ENCODE measurements at regions not wholly inside any gene's neighbourhood (a gene's known extent, or its start where the extent isn't known, plus 50 kb on each side); places are given as distances from the start of the nearest gene placed in this dataset.

DNA sequence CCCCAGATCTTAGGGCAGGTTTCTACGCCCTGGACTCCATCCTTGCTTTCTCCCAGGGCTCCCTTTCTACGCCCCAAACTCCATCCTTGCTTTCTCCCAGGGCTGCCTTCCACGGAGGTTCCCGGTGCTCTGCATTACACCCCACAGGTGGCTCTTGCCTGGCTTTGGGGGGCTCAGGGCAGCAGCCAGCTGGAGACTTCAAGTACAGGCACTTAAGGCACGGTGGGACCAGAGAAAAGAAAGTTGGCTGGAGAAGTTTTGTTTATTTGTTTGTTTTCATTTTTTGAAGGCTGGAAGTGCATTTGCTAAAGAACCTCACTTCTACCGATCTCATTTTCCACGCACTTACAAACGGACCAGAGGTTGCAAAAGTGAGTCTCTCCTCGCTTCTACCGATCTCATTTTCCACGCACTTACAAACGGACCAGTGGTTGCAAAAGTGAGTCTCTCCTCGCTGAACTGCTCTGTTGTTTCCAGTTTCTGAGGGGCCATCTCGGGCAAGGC is 103.8 kb upstream of the MED13L start:
- no peak for DNase-seq (ENCODE audit: low read depth in 3 of 3, low spot score in 2 of 3)

DNA sequence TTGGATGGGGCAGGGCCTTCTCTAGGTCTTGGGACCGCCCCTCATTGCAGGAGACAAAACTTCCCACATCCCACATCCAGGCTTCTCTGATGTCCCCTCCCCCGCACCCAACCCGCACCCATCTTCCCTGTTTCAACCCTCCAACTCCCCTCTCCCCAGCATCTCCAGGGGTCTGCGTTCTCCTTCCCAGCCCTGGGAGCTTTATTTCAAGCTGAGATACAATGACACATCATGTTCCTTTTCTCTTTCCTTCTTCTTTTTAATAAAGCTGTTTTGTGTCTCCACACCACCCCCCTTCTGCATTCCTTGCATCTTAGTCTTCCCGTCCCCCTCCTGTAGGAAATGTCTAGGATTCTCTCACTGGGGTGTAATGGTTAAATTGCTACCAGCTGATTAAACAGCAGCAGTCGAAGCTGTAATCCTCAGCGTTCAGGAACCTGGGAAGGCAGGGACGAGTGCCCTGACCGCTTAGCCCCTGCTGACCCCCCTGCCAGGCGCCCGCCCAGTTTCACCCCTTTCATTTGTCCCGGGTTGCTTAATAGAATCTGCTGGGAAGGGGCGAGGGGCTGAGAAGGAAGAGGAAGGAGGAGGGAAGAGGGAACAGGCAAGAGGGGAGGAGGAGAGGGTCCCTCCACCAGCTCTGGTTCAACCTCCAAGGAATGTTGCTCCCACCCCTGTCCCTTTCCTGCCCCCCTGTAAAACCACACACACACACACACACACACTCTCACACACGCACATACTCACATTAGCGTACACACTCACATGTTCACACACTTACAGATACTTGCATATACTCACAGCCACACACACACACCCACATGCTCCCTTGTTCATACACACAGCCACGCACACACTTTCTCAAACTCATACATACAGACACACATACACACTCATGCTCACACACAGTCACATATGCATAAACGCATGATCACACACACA is 104.5 kb upstream of the MED13L start:
- DNase-seq (ENCODE audit: low read depth in 3 of 3, low spot score in 2 of 3): peak in 1 of 3 donors; percentile 49

- DNase-seq (ENCODE audit: low read depth in 3 of 3, low spot score in 2 of 3): no peak
These were observed 105.4 kb upstream of the MED13L start for GRCh38 chr12:116382686-116383530.

DNA sequence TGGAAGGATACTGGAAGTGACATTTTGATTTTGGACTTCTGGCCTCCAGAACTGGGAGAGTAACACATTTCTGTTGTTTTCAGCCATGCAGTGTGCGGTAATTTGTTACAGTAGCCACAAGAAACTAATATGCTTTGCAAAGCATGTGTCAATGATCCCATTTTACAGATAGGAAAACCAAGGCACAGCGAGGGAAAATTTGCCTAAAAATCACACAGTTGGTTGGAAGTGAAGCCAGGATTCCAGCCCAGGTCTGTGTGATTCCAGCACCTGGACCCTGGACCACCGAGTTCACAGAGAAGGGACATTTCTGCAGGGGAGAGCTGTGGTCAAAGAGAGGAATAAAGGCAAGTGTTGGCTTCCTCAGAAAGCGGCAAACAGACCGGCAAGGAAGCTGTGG is 106.7 kb upstream of the MED13L start:
- DNase-seq (ENCODE audit: low read depth in 3 of 3, low spot score in 2 of 3): no peak

GRCh38 chr12:116384691-116385485 is 107.4 kb upstream of the MED13L start:
- DNase-seq (ENCODE audit: low read depth in 3 of 3, low spot score in 2 of 3): no peak

- DNase-seq (ENCODE audit: low read depth in 3 of 3, low spot score in 2 of 3): no peak
These were observed 108.2 kb upstream of the MED13L start for GRCh38 chr12:116385486-116386217.

DNA sequence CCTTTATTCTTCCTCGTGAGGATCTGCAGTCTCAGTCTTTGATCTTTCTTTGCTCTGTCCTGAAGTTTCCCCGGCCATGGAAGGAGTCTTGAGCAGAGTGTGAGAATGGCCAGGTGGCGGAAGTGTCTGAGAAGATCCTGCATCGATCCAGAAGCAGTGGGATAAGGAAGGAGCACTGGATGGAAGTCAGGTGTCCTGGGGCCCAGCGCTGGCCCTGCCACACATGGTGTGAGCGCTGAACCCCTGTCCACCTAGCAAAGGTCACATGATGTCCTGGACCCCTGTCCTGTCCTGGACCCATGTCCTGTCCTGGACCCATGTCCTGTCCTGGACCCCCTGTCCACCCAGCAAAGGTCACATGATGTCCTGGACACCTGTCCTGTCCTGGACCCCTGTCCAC is 111.8 kb upstream of the MED13L start:
- no peak for DNase-seq (ENCODE audit: low read depth in 3 of 3, low spot score in 2 of 3)

- no peak for DNase-seq (ENCODE audit: low read depth in 3 of 3, low spot score in 2 of 3)
These were observed 112.5 kb upstream of the MED13L start for GRCh38 chr12:116389990-116390389.

- no peak for DNase-seq (ENCODE audit: low read depth in 3 of 3, low spot score in 2 of 3)
These were observed 113.2 kb upstream of the MED13L start for GRCh38 chr12:116390401-116391335.

DNA sequence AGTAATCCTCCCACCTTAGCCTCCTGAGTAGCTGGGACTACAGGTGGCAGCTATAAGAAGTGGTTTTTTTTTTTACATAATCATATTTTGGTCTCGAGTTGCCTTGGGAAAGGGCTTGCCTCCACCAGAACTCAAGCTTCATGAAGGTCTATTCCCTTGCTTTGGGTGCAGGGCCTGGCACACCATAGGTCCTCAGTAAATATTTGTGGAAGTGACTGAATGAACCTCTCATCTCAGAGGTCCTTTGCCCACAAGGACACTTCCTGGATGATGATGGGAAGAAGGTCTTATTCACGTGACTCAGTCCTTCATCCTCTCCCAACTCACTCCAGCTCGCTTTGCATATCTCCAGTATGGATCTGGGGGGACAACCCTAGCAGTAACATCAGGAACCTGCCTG is 114.0 kb upstream of the MED13L start:
- DNase-seq (ENCODE audit: low read depth in 3 of 3, low spot score in 2 of 3): no peak

DNA sequence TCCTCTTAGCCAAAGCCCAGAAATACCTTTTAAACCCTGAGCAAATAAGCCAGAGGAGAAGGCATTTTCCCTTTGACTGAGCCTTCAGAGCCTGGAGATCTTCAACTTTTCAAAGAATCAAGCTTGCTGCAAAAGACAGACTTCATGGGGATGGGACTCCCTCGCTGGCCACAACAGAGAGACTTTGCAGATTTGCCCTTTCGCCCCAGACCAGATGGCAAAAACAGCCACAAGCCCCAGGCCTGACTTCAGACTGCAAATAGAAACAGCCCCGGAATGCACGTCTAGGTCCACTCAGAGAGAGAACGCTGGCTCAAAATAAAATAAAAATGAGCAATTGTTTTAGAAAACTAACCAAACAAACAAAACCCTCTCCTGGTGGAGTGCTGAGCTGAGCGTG is 114.6 kb upstream of the MED13L start:
- no peak for DNase-seq (ENCODE audit: low read depth in 3 of 3, low spot score in 2 of 3)

DNA sequence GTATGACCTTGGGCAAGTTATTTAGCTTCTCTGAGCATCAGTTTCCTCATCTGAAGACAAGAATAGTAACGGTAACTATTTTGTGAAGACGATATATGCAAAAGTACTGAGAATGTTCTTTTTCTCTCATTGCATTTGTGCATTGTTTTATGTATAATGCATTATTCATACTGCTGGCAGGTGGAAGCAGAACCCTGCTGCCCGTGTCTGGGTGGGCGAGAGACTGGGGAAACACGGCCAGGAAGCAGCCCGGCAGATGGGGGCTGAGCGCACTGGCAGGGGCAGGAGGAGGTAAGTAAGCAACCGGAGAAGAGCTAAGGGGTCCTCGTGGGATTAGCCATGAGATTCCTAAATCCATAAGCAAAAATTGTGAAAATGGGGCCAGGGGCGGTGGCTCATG is 115.8 kb upstream of the MED13L start:
- no peak for DNase-seq (ENCODE audit: low read depth in 3 of 3, low spot score in 2 of 3)

- no peak for DNase-seq (ENCODE audit: low read depth in 3 of 3, low spot score in 2 of 3)
These were observed 116.6 kb upstream of the MED13L start for GRCh38 chr12:116393859-116394650.

- DNase-seq (ENCODE audit: low read depth in 3 of 3, low spot score in 2 of 3): no peak
These were observed 117.9 kb upstream of the MED13L start for GRCh38 chr12:116395396-116395795.

DNA sequence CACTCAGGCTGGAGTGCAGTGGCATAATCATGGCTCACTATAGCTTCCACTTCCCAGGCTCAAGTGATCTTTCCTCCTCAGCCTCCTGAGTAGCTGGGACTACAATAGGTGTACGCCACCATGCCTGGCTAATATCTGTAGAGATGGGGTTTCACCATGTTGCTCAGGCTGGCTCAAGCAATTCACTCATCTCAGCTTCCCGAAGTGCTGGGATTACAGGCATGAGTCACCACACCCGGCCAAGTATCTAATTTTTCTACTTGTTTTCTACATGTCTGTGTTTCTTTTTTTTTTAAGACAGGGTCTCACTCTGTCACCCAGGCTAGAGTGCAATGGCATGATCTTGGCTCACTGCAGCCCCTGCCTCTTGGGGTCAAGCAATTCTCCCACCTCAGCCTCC is 119.7 kb upstream of the MED13L start:
- DNase-seq (ENCODE audit: low read depth in 3 of 3, low spot score in 2 of 3): no peak

DNA sequence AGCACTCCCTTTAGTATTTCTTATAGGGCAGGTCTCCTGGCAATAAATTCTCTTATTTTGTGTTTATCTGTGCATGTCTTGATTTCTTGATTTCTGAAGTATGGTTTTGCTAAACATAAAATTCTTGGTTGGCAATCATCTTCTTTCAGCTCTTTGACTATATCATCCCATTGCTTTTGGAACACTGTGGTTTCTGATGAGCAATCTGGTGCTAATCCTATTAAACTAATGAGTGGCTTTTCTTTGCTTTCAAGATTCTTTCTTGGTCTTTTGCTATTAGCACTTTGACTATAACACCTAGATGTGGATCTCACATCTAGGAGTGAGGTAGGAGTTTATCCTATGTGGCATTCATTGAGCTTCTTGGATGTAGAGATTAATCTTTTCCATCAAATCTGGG is 120.7 kb upstream of the MED13L start:
- no peak for DNase-seq (ENCODE audit: low read depth in 3 of 3, low spot score in 2 of 3)

GRCh38 chr12:116399055-116399454 is 121.6 kb upstream of the MED13L start:
- DNase-seq (ENCODE audit: low read depth in 3 of 3, low spot score in 2 of 3): no peak
